Body of pancreas (tissue), 4 donors: ENCODE measurements at regions not wholly inside any gene's neighbourhood (a gene's known extent, or its start where the extent isn't known, plus 50 kb on each side); places are given as distances from the start of the nearest gene placed in this dataset.

ENCODE experiments used
- CTCF ChIP-seq, 7 experiments: fragments of 450-650 bp in 4 of 7; fragments of 200-600 bp in 3 of 7; sonication (generic) in 3 of 7; IDR thresholded peaks; one replicate each; pipeline ENCODE4 v1.5.1; 2016 to 2019; ENCODE audit warnings: antibody characterized with exemption in 7 of 7
- POLR2A ChIP-seq, 3 donors: fragments of 450-650 bp; IDR thresholded peaks; one replicate each; pipeline ENCODE4 v1.6.1; 2016; ENCODE audit warnings: antibody characterized with exemption in 3 of 3, mild to moderate bottlenecking in 2 of 3

DNA sequence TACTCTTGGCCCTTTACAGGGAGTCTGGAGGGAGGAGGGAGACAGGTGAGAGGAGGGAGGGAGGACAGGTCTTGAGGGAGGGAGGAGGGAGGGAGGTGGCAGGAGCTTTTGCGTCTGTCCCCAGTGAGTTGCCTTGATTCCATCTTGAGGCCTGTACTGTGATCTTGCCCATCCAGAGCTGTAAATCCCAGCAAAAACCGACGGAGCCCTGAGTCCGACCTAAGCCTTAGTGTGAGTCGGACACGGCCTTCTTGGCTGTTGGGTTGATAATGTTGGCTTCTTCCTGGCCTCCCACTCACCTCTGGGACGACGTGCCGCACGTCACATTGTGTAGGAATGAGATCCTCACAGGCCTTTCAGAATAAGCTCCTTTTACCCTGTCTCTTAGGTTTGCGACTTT lies 72.5 kb downstream of the RGS12 start:
- TF ChIP-seq POLR2A (IDR thresholded peaks at IDR 0.05) (no peak), CTCF (IDR thresholded peaks at IDR 0.05) (no peak)
